Gastroesophageal sphincter (tissue), 3 donors: ENCODE measurements at regions not wholly inside any gene's neighbourhood (a gene's known extent, or its start where the extent isn't known, plus 50 kb on each side); places are given as distances from the start of the nearest gene placed in this dataset.

ENCODE experiments used
- POLR2A ChIP-seq, 2 donors: fragments of 450-650 bp; IDR thresholded peaks; one replicate each; pipeline ENCODE4 v1.6.1; 2017; ENCODE audit warnings: antibody characterized with exemption in 2 of 2, mild to moderate bottlenecking in 2 of 2, moderate library complexity in 1 of 2
- POLR2AphosphoS5 ChIP-seq: sonication (generic); formaldehyde crosslinking; IDR thresholded peaks from one replicate; pipeline ENCODE4 v1.6.1; 2017; ENCODE audit warnings: antibody characterized with exemption
- TF ChIP-seq, protein P1 (sequence below), 4 experiments: fragments of 200-600 bp in 2 of 4; fragments of 450-650 bp in 2 of 4; sonication (generic) in 1 of 4; IDR thresholded peaks; one replicate each; pipeline ENCODE4 v1.5.1; 2017 to 2019; ENCODE audit warnings: antibody characterized with exemption in 4 of 4, mild to moderate bottlenecking in 2 of 4, moderate library complexity in 2 of 4

DNA sequence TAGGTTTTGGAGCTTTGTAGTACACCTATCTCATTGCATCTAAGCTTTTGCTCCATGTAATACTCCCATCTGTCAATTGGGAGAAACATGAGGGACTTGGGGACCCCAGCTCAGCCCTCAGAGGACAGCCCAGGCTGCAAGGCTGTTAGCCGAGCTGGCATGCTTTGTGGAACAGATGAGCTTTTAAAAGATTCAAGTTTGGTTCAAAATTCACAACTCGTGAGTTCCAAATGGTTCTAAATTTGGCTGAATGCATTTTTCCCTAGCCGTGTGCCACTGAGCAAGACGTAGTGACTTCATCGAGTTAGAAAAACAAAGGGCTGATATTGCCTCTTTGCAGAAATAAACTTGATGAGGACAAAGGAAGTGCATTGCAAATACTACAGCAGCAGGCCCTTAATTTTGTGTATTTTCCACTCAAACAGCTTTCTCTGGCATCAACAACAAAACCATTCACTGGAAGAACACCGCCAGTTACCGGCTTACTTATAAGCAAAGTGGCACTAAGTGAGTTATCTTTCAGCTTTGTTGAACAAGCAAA, 165.0 kb upstream of the HS3ST1 start:
- TF ChIP-seq, protein P1, sequence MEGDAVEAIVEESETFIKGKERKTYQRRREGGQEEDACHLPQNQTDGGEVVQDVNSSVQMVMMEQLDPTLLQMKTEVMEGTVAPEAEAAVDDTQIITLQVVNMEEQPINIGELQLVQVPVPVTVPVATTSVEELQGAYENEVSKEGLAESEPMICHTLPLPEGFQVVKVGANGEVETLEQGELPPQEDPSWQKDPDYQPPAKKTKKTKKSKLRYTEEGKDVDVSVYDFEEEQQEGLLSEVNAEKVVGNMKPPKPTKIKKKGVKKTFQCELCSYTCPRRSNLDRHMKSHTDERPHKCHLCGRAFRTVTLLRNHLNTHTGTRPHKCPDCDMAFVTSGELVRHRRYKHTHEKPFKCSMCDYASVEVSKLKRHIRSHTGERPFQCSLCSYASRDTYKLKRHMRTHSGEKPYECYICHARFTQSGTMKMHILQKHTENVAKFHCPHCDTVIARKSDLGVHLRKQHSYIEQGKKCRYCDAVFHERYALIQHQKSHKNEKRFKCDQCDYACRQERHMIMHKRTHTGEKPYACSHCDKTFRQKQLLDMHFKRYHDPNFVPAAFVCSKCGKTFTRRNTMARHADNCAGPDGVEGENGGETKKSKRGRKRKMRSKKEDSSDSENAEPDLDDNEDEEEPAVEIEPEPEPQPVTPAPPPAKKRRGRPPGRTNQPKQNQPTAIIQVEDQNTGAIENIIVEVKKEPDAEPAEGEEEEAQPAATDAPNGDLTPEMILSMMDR (IDR thresholded peaks at IDR 0.05): no peak
- TF ChIP-seq POLR2A (IDR thresholded peaks at IDR 0.05): no peak
- no peak for TF ChIP-seq POLR2AphosphoS5
